Hematopoietic multipotent progenitor cell treated with erythropoietin and hydrocortisone succinate and interleukin-3 and kit ligand, for 6 days (in vitro differentiated cells): ENCODE measurements at regions not wholly inside any gene's neighbourhood (a gene's known extent, or its start where the extent isn't known, plus 50 kb on each side); places are given as distances from the start of the nearest gene placed in this dataset.

ENCODE experiments used
- DNase-seq: peaks from one replicate; pipeline ENCODE4 v3.0.0-alpha.2; 2015

- no peak for DNase-seq
Observed at GRCh38 chr9:129273941-129274684, 96.1 kb upstream of the IER5L start.

- DNase-seq: no peak
Observed at GRCh38 chr9:129273136-129273895, 95.3 kb upstream of the IER5L start.

GRCh38 chr9:129272348-129273025 lies 94.4 kb upstream of the IER5L start:
- DNase-seq: no peak

- DNase-seq: peak; percentile 25
Observed at GRCh38 chr9:129270903-129271431, 92.9 kb upstream of the IER5L start.

- no peak for DNase-seq
Observed at GRCh38 chr9:129270205-129270604, 92.1 kb upstream of the IER5L start.

- DNase-seq: no peak
Observed at GRCh38 chr9:129267141-129267540, 89.1 kb upstream of the IER5L start.

GRCh38 chr9:129266536-129266935 lies 88.5 kb upstream of the IER5L start:
- no peak for DNase-seq

- DNase-seq: no peak
Observed at GRCh38 chr9:129264388-129264787, 86.3 kb upstream of the IER5L start.

GRCh38 chr9:129263836-129264235 lies 85.8 kb upstream of the IER5L start:
- DNase-seq: no peak

- no peak for DNase-seq
Observed at GRCh38 chr9:129262261-129262660, 84.2 kb upstream of the IER5L start.

- DNase-seq: no peak
Observed at GRCh38 chr9:129259375-129259774, 81.3 kb upstream of the IER5L start.

- DNase-seq: no peak
Observed at GRCh38 chr9:129258823-129259301, 80.8 kb upstream of the IER5L start.

- peak; percentile 90 for DNase-seq
Observed at GRCh38 chr9:129258124-129258822, 80.2 kb upstream of the IER5L start.

GRCh38 chr9:129256959-129257713 lies 79.1 kb upstream of the IER5L start:
- DNase-seq: no peak

GRCh38 chr9:129254566-129255287 lies 76.7 kb upstream of the IER5L start:
- no peak for DNase-seq

- DNase-seq: no peak
Observed at GRCh38 chr9:129253803-129254381, 75.8 kb upstream of the IER5L start.

- no peak for DNase-seq
Observed at GRCh38 chr9:129252937-129253802, 75.1 kb upstream of the IER5L start.

GRCh38 chr9:129250786-129251185 lies 72.7 kb upstream of the IER5L start:
- DNase-seq: no peak

- no peak for DNase-seq
Observed at GRCh38 chr9:129247285-129248153, 69.5 kb upstream of the IER5L start.
